Stimulated activated CD4-positive, alpha-beta T cell treated with anti-CD3 and anti-CD28 coated beads, Interleukin-2, amount 100 ng/mL, for 48 hours (primary cell): ENCODE measurements at regions not wholly inside any gene's neighbourhood (a gene's known extent, or its start where the extent isn't known, plus 50 kb on each side); places are given as distances from the start of the nearest gene placed in this dataset.
"Not testable (repeated sequence)": the region's sequence is repeated elsewhere in the genome, so short reads cannot be mapped to it uniquely, and the experiment has no call there.

Experiments used
- DNase-seq, 2 donors: peaks; one replicate each; pipeline ENCODE4 v3.0.0-alpha.2; 2020

GRCh38 chr5:91283326-91283725, 99.8 kb downstream of the ARRDC3 start:
- no peak for DNase-seq

- DNase-seq, result no peak
These were observed 100.9 kb downstream of the ARRDC3 start for GRCh38 chr5:91282210-91282609.

GRCh38 chr5:91281401-91281800, 101.7 kb downstream of the ARRDC3 start:
- DNase-seq, result no peak

- peak; percentile 90 for DNase-seq
These were observed 102.5 kb downstream of the ARRDC3 start for GRCh38 chr5:91280362-91281269.

- DNase-seq, result no peak
These were observed 105.3 kb downstream of the ARRDC3 start for GRCh38 chr5:91277840-91278239.

GRCh38 chr5:91277093-91277626, 106.0 kb downstream of the ARRDC3 start:
- DNase-seq, result no peak

GRCh38 chr5:91272858-91273257, 110.3 kb downstream of the ARRDC3 start:
- DNase-seq, result no peak

GRCh38 chr5:91271999-91272398, 111.1 kb downstream of the ARRDC3 start:
- DNase-seq, result no peak

- DNase-seq, result no peak
These were observed 113.9 kb downstream of the ARRDC3 start for GRCh38 chr5:91269198-91269597.

GRCh38 chr5:91266184-91266705, 116.9 kb downstream of the ARRDC3 start:
- DNase-seq, result no peak

GRCh38 chr5:91264311-91265051, 118.6 kb downstream of the ARRDC3 start:
- no peak for DNase-seq

- DNase-seq, result no peak
These were observed 119.2 kb downstream of the ARRDC3 start for GRCh38 chr5:91263898-91264297.

- DNase-seq, result no peak
These were observed 125.8 kb downstream of the ARRDC3 start for GRCh38 chr5:91257301-91257700.

- DNase-seq, result no peak
These were observed 127.0 kb downstream of the ARRDC3 start for GRCh38 chr5:91256142-91256524.

GRCh38 chr5:91255396-91256141, 127.5 kb downstream of the ARRDC3 start:
- DNase-seq, result no peak

GRCh38 chr5:91252916-91253315, 130.2 kb downstream of the ARRDC3 start:
- DNase-seq, result no peak

GRCh38 chr5:91245871-91246270, 137.2 kb downstream of the ARRDC3 start:
- DNase-seq, result no peak

GRCh38 chr5:91245074-91245452, 138.1 kb downstream of the ARRDC3 start:
- DNase-seq, result no peak

GRCh38 chr5:91244380-91245073, 138.6 kb downstream of the ARRDC3 start:
- DNase-seq, result no peak

- no peak for DNase-seq
These were observed 139.3 kb downstream of the ARRDC3 start for GRCh38 chr5:91243852-91244251.

- DNase-seq, result no peak
These were observed 139.8 kb downstream of the ARRDC3 start for GRCh38 chr5:91243286-91243685.

- not testable (repeated sequence) for DNase-seq
These were observed 141.7 kb downstream of the ARRDC3 start for GRCh38 chr5:91241460-91241859.
